ENCODE measurements at regions not wholly inside any gene's neighbourhood (a gene's known extent, or its start where the extent isn't known, plus 50 kb on each side); places are given as distances from the start of the nearest gene placed in this dataset.

DNA sequence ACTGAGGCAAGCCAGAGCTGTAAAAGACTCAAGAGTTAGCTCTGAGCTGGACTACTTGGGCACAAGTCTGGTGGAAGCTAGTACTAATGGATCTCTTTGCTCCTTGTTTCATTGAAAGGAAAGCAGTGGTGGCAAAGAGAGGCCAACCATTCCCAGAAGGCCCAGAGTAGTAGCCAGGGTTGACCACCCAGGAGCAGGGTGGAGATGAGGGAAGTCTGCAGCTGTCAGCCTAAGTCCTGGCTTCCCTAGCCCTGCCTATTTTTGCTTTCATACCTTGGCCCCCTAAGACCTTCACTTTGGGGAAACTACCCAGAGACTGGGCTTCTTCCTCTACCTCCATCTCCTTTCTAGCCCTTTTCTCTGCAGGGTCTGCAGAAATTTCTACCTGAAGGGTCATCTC is 155.0 kb upstream of the NCAM1 start:
- peaks cover 15% of the 10 kb centered on the region for H3K27me3 ChIP-seq (replicated peaks; ENCODE audit: control insufficient read depth, insufficient read depth, low read length)
- no peak overlapping the region for H3K4me3 ChIP-seq (ENCODE audit: low read length)
- DNase-seq (ENCODE audit: low read depth) = no peak
- H3K4me1 ChIP-seq (ENCODE audit: control insufficient read depth, insufficient read depth, low read length) = no peaks in the 10 kb centered on the region
- H3K36me3 ChIP-seq (ENCODE audit: control insufficient read depth, insufficient read depth, low read length, severe bottlenecking) = no peaks in the 10 kb centered on the region
- peaks cover 11% of the 10 kb centered on the region for H3K9me3 ChIP-seq (ENCODE audit: control insufficient read depth, low read length)
- H3K9ac ChIP-seq (ENCODE audit: low read length) = no peak overlapping the region

DNA sequence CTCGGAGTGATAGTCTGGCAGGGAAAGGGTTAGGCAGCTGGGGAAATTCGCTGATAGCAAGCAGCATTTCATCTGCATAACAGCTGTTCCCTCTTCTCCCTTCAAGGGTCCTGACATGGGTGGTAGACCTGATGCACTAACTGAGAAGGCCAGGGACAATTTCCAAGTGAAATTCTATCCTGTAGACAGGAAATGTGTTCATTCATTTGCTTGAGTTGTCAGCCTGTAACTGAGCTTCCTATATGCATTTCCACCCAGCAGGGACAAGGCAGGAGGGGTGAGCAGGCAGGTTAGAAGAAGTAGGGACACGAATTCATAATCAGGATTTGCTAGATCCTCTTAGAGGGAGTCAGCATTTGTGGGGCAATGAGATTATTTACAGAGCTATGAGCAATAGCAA is 154.3 kb upstream of the NCAM1 start:
- H3K9ac ChIP-seq (ENCODE audit: low read length) = no peak overlapping the region

DNA sequence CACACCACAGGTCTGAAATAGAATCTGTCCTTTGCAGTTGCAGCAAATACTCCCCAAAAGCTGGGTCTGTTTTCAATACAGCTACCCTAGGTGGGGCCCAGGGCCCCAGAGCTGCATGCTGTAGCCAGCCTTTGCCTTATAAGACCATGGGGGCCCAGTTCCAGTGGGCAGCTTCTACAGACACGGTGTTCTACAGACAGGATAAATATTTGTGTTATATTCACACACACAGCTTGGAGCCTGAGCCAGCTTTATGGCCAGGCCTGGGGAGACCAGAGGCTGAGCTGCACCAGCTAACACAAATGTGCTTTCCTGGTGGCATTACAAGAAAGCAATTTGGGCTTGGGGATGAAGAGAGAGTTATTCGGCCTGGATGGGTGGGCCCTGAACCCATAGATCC is 151.8 kb upstream of the NCAM1 start:
- Histone ChIP-seq H3K4me1 (ENCODE audit: control insufficient read depth, insufficient read depth, low read length) (no peaks in the 10 kb centered on the region), H3K9ac (ENCODE audit: low read length) (no peak overlapping the region), H3K4me3 (ENCODE audit: low read length) (no peak overlapping the region), H3K27me3 (replicated peaks; ENCODE audit: control insufficient read depth, insufficient read depth, low read length) (peaks cover 18% of the 10 kb centered on the region), H3K36me3 (ENCODE audit: control insufficient read depth, insufficient read depth, low read length, severe bottlenecking) (no peaks in the 10 kb centered on the region), H3K9me3 (ENCODE audit: control insufficient read depth, low read length) (peaks cover 30% of the 10 kb centered on the region)
- no peak for DNase-seq (ENCODE audit: low read depth)

More for the DNA sequence above, 154.3 kb upstream of the NCAM1 start:
- DNase-seq (ENCODE audit: low read depth) = no peak
- H3K36me3 ChIP-seq (ENCODE audit: control insufficient read depth, insufficient read depth, low read length, severe bottlenecking) = no peaks in the 10 kb centered on the region
- H3K27me3 ChIP-seq (replicated peaks; ENCODE audit: control insufficient read depth, insufficient read depth, low read length) = peaks cover 15% of the 10 kb centered on the region
- H3K9me3 ChIP-seq (ENCODE audit: control insufficient read depth, low read length) = peaks cover 14% of the 10 kb centered on the region
- no peak overlapping the region for H3K4me3 ChIP-seq (ENCODE audit: low read length)
- no peaks in the 10 kb centered on the region for H3K4me1 ChIP-seq (ENCODE audit: control insufficient read depth, insufficient read depth, low read length)

DNA sequence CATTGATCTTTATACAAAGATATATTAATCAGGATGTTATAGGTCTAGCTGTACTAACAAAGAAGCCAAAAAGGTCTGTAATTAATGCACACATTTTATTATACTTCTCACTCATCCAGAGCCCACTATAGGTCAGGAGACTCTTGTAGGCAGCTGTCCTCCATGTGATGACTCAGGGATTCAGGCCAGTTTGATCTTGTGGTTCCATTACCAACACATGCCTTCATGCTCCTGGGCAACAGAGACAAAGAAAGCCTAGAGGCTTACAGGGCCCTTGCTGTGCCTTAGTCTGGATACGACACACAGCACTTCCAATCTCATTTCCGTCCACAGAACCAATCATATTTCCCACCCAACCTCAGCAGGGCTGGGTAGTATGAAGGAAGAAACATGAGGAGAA is 150.3 kb upstream of the NCAM1 start:
- no peaks in the 10 kb centered on the region for H3K4me1 ChIP-seq (ENCODE audit: control insufficient read depth, insufficient read depth, low read length)
- no peak overlapping the region for H3K9ac ChIP-seq (ENCODE audit: low read length)
- DNase-seq (ENCODE audit: low read depth) = no peak
- H3K36me3 ChIP-seq (ENCODE audit: control insufficient read depth, insufficient read depth, low read length, severe bottlenecking) = no peaks in the 10 kb centered on the region
- H3K4me3 ChIP-seq (ENCODE audit: low read length) = no peak overlapping the region
- peaks cover 29% of the 10 kb centered on the region for H3K9me3 ChIP-seq (ENCODE audit: control insufficient read depth, low read length)
- H3K27me3 ChIP-seq (replicated peaks; ENCODE audit: control insufficient read depth, insufficient read depth, low read length) = peaks cover 10% of the 10 kb centered on the region

DNA sequence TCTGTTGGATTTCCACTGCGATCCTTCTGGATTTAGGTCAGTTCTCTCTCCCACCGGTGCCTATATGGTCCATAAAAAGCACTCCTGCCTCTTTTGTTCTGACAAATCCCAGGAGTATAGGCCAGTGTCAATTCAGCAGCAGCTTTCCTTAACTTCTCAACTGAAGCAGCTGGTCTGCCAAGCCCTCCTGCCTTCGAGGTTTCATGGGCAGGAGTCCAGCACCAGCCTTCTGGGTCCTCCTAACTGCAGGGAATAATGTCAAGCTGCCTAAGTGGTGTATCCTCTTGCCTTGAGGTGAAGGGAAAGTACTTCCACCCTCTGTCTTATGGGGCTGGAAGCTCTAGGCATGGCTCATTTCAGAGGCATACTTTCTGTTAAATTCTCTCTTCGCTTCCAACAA is 149.4 kb upstream of the NCAM1 start:
- Histone ChIP-seq H3K4me3 (ENCODE audit: low read length) (no peak overlapping the region), H3K27me3 (replicated peaks; ENCODE audit: control insufficient read depth, insufficient read depth, low read length) (peaks cover 7% of the 10 kb centered on the region), H3K9ac (ENCODE audit: low read length) (no peak overlapping the region), H3K9me3 (ENCODE audit: control insufficient read depth, low read length) (peaks cover 29% of the 10 kb centered on the region), H3K4me1 (ENCODE audit: control insufficient read depth, insufficient read depth, low read length) (no peaks in the 10 kb centered on the region), H3K36me3 (ENCODE audit: control insufficient read depth, insufficient read depth, low read length, severe bottlenecking) (no peaks in the 10 kb centered on the region)
- DNase-seq (ENCODE audit: low read depth) = no peak

DNA sequence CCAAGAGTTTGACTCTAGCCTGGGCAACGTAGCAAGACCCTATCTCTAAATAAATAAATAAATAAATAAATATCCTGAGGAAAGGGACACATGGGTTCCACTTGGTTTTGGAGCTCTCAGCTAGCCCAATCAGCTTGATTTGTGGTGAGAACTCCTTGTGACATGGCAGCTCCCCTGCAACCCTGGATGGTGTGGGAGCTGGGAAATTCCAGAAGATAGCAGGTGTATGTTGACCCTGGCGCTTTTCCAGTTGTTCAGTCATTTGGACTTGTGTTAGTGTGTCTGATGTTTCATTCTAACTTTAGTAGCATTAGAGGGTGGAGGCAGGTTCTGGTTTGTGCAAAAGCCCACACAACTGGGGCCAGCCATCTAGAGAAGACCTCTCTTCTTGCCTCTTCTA is 148.5 kb upstream of the NCAM1 start:
- Histone ChIP-seq H3K36me3 (ENCODE audit: control insufficient read depth, insufficient read depth, low read length, severe bottlenecking) (no peaks in the 10 kb centered on the region), H3K27me3 (replicated peaks; ENCODE audit: control insufficient read depth, insufficient read depth, low read length) (peaks cover 9% of the 10 kb centered on the region), H3K9me3 (ENCODE audit: control insufficient read depth, low read length) (peaks cover 29% of the 10 kb centered on the region), H3K9ac (ENCODE audit: low read length) (no peak overlapping the region), H3K4me3 (ENCODE audit: low read length) (no peak overlapping the region), H3K4me1 (ENCODE audit: control insufficient read depth, insufficient read depth, low read length) (no peaks in the 10 kb centered on the region)
- no peak for DNase-seq (ENCODE audit: low read depth)

DNA sequence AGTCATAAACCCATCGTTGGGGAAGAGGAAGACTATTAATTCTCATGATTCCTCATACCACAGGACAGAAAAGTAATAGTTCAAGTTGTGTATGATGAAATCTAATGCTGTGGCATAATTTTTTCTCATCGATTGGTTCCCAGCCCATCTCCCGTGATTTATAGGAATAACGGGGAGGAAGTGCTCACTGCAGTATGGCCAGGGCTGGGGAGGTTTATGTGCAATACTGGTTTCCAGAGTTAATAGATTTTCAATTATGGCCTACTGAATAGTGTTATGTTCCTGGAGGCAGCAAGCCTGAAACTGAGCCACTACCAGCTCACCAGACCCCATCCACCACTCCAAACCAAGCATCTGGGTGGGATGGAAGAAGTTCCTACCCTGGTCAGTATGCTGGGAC is 147.1 kb upstream of the NCAM1 start:
- Histone ChIP-seq H3K36me3 (ENCODE audit: control insufficient read depth, insufficient read depth, low read length, severe bottlenecking) (no peaks in the 10 kb centered on the region), H3K9ac (ENCODE audit: low read length) (no peak overlapping the region), H3K9me3 (ENCODE audit: control insufficient read depth, low read length) (peaks cover 29% of the 10 kb centered on the region), H3K27me3 (replicated peaks; ENCODE audit: control insufficient read depth, insufficient read depth, low read length) (peaks cover 18% of the 10 kb centered on the region), H3K4me1 (ENCODE audit: control insufficient read depth, insufficient read depth, low read length) (no peaks in the 10 kb centered on the region), H3K4me3 (ENCODE audit: low read length) (no peak overlapping the region)
- no peak for DNase-seq (ENCODE audit: low read depth)

DNA sequence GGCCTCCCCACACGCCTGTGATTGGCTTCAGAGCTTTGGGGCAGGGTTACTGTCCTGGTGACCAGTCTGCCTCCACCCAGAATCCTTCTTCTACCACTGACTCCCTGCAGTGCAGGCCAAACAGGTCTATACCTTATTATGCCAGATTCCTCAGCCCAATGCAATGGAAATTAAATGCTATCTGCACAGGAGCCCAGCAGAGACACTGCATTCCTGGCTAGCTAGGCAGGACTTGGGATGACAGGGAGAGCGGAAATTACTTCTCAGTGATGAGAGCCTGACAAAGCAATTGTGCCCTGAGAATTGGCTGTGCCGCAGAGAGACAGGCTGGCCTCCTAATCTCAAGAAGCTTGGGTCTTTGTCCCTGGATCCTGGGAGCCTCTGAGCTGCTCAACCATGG is 143.8 kb upstream of the NCAM1 start:
- no peaks in the 10 kb centered on the region for H3K36me3 ChIP-seq (ENCODE audit: control insufficient read depth, insufficient read depth, low read length, severe bottlenecking)
- no peak overlapping the region for H3K4me3 ChIP-seq (ENCODE audit: low read length)
- no peak for DNase-seq (ENCODE audit: low read depth)
- H3K4me1 ChIP-seq (ENCODE audit: control insufficient read depth, insufficient read depth, low read length) = no peaks in the 10 kb centered on the region
- no peak overlapping the region for H3K9ac ChIP-seq (ENCODE audit: low read length)
- H3K27me3 ChIP-seq (replicated peaks; ENCODE audit: control insufficient read depth, insufficient read depth, low read length) = peaks cover 31% of the 10 kb centered on the region
- peaks cover 21% of the 10 kb centered on the region for H3K9me3 ChIP-seq (ENCODE audit: control insufficient read depth, low read length)

DNA sequence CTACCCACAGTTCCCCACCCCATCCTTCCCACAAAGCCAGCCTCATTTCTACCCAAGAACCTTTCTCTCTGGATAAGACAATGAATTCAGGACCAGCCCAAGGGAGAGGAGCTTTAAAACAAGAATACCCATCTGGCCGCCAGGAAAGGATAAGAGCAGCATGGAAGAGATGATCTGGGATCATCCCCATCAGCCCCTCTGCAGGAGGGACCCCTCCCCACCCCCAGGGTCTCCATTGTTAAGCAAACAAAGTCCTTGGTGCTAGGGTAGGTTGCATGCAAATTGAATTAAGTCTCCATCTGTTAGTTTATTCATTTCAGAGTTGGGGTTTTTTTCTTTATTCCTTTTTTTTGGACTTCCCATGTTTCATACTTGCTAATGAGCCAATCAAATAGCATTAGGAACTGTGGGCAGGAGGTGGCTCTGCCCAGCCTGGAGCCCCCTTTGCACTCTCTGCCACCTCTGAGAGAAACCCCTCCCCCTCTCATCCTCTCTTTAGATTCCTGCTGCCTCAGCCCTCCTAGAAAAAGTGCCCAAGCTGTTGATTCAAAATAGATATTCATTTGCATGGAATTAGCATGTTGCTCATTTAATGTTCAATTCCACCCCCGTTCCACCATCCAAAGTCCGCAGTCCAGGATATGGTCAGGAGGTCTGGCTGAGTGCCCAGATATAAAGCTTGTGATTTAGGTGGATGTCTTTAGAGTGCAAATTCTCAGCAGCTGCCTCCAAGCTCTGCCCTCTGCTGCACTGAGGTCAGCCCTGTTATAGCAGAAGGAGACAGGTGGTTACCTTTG is 138.5 kb upstream of the NCAM1 start:
- no peak for DNase-seq (ENCODE audit: low read depth)
- H3K27me3 ChIP-seq (replicated peaks; ENCODE audit: control insufficient read depth, insufficient read depth, low read length) = peaks cover 46% of the 10 kb centered on the region

DNA sequence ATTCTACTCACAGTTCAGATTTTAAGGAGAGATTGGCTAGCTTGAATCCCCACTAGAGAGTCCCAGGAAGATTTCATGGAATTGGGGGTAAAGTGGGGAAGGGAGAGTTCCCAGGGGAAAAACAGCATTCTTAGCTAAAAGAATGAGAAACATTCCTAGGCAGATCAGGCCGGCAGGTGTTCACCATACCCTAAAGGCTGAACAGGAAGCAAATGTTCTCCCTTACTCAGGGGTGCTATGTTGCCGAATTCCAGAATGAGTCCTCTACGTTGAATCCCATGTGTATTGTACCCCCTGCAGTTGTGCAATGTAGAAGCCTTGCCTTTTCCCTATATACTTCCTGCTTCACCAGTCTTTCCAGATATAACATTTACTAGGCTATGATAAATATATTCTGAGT is 135.2 kb upstream of the NCAM1 start:
- no peak for DNase-seq (ENCODE audit: low read depth)
- Histone ChIP-seq H3K4me3 (ENCODE audit: low read length) (no peak overlapping the region), H3K4me1 (ENCODE audit: control insufficient read depth, insufficient read depth, low read length) (no peaks in the 10 kb centered on the region)

More for the DNA sequence above, 138.5 kb upstream of the NCAM1 start:
- H3K9ac ChIP-seq (ENCODE audit: low read length) = no peak overlapping the region
- H3K36me3 ChIP-seq (ENCODE audit: control insufficient read depth, insufficient read depth, low read length, severe bottlenecking) = no peaks in the 10 kb centered on the region
- peaks cover 5% of the 10 kb centered on the region for H3K9me3 ChIP-seq (ENCODE audit: control insufficient read depth, low read length)
- H3K4me3 ChIP-seq (ENCODE audit: low read length) = no peak overlapping the region
- H3K4me1 ChIP-seq (ENCODE audit: control insufficient read depth, insufficient read depth, low read length) = no peaks in the 10 kb centered on the region

DNA sequence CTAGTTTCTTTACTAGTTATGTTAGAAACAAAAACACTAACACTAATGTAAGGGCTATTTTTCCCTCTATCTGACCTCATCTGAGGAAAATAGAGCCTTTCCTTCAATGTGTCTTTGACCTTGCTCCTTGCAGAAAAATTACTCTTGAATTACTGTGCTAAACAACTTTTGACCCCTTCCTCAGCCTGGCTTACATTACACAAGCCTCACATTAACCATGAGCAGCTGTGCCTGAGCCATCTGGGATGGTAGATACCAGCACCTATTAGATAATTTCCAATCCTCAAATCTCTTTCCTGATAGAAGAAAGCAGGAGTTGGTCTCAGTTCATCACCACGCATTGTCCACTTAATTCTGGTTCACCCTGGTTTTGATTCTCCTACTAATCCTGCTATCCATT is 134.4 kb upstream of the NCAM1 start:
- Histone ChIP-seq H3K36me3 (ENCODE audit: control insufficient read depth, insufficient read depth, low read length, severe bottlenecking) (no peaks in the 10 kb centered on the region), H3K4me1 (ENCODE audit: control insufficient read depth, insufficient read depth, low read length) (no peaks in the 10 kb centered on the region), H3K9ac (ENCODE audit: low read length) (no peak overlapping the region), H3K4me3 (ENCODE audit: low read length) (no peak overlapping the region), H3K27me3 (replicated peaks; ENCODE audit: control insufficient read depth, insufficient read depth, low read length) (peaks cover 25% of the 10 kb centered on the region), H3K9me3 (ENCODE audit: control insufficient read depth, low read length) (no peaks in the 10 kb centered on the region)
- no peak for DNase-seq (ENCODE audit: low read depth)

More for the DNA sequence above, 135.2 kb upstream of the NCAM1 start:
- Histone ChIP-seq H3K9ac (ENCODE audit: low read length) (no peak overlapping the region), H3K27me3 (replicated peaks; ENCODE audit: control insufficient read depth, insufficient read depth, low read length) (peaks cover 25% of the 10 kb centered on the region), H3K9me3 (ENCODE audit: control insufficient read depth, low read length) (no peaks in the 10 kb centered on the region), H3K36me3 (ENCODE audit: control insufficient read depth, insufficient read depth, low read length, severe bottlenecking) (no peaks in the 10 kb centered on the region)

DNA sequence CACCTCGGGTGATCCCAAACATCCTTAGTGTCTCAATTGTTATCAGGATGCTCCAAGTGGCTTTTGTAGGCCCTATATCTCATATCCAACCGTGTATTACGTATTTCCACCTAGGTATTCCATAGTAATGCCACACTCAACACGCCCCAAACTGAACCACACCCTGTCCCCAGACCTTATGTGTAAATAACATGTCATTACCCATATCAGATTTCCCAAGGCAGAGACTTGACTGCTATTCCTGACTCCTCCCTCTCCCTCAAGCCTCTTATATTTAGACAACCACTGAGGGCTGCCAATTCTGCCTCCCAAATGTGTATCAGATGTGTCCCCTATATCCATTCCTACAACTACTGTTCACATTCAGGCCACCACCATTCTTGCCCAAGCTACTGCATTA is 132.8 kb upstream of the NCAM1 start:
- Histone ChIP-seq H3K4me1 (ENCODE audit: control insufficient read depth, insufficient read depth, low read length) (no peaks in the 10 kb centered on the region), H3K4me3 (ENCODE audit: low read length) (no peak overlapping the region), H3K27me3 (replicated peaks; ENCODE audit: control insufficient read depth, insufficient read depth, low read length) (peaks cover 18% of the 10 kb centered on the region), H3K9ac (ENCODE audit: low read length) (no peak overlapping the region), H3K9me3 (ENCODE audit: control insufficient read depth, low read length) (no peaks in the 10 kb centered on the region), H3K36me3 (ENCODE audit: control insufficient read depth, insufficient read depth, low read length, severe bottlenecking) (no peaks in the 10 kb centered on the region)
- no peak for DNase-seq (ENCODE audit: low read depth)

Measured in adipocyte (in vitro differentiated cells).